ENCODE measurements at regions not wholly inside any gene's neighbourhood (a gene's known extent, or its start where the extent isn't known, plus 50 kb on each side); places are given as distances from the start of the nearest gene placed in this dataset.

- TF ChIP-seq CTCF (conservative IDR thresholded peaks at IDR 0.05; ENCODE audit: low read depth in 2 of 2) (no peak), POLR2AphosphoS5 (IDR thresholded peaks at IDR 0.05; ENCODE audit: low read depth) (no peak), REST (IDR thresholded peaks at IDR 0.05; ENCODE audit: unreplicated experiment) (no peak), EZH2 (IDR thresholded peaks at IDR 0.05; ENCODE audit: low read depth, unreplicated experiment) (no peak), EZH2phosphoT487 (IDR thresholded peaks at IDR 0.05; ENCODE audit: unreplicated experiment) (no peak), ZNF331 (CRISPR knock-in tag; IDR thresholded peaks at IDR 0.05; ENCODE audit: low read depth) (no peak), STAT1 (IDR thresholded peaks at IDR 0.05; ENCODE audit: unreplicated experiment) (no peak), ZNF462 (CRISPR knock-in tag; IDR thresholded peaks at IDR 0.05) (no peak), NANOG (IDR thresholded peaks at IDR 0.05; ENCODE audit: borderline replicate concordance) (no peak)
Measured at GRCh38 chr7:120138497-120138896, 134.5 kb upstream of the KCND2 start.

Measured in GM23338 (cell line).